Panc1 (cell line): ENCODE measurements at regions not wholly inside any gene's neighbourhood (a gene's known extent, or its start where the extent isn't known, plus 50 kb on each side); places are given as distances from the start of the nearest gene placed in this dataset.

Experiments used
- ATAC-seq: fragments of 200-7000 bp; cut with Tn5 transposase; 2 replicates; pipeline ENCODE4 v1.9.1; 2020; ENCODE audit warnings: mild to moderate bottlenecking, moderate library complexity
- BruUV-seq: library from RNA; stranded (reverse); fragments of 400-500 nt; replicated peaks from 2 replicates; lab custom pipeline; 2021; lab: Mats Ljungman, UMichigan
- CTCF ChIA-PET: fragments of 300-600 bp; sonication (Branson Sonifier 250); formaldehyde crosslinking; loops from one replicate; lab custom pipeline; 2022; ENCODE audit warnings: antibody characterized with exemption; lab: Charles Lee
- POLR2A ChIA-PET: fragments of 300-600 bp; sonication (Branson Sonifier 250); formaldehyde crosslinking; loops from one replicate; lab custom pipeline; 2022; ENCODE audit warnings: antibody characterized with exemption; lab: Charles Lee
- DNase-seq: peaks from one replicate; pipeline ENCODE4 v3.0.0-alpha.2; 2010; ENCODE audit warnings: low read depth, low spot score
- H3K27ac ChIP-seq: 2 replicates; pipeline ENCODE4 v1.5.1; 2011; ENCODE audit warnings: mild to moderate bottlenecking, low read length, inconsistent platforms
- H3K27me3 ChIP-seq: fragments of 200-500 bp; sonication (Bioruptor generic); 2 replicates; pipeline ENCODE4 v1.6.0; 2014; ENCODE audit warnings: low read length, inconsistent platforms; ENCODE audit not compliant: control insufficient read depth, insufficient read depth
- H3K36me3 ChIP-seq: fragments of 200-500 bp; sonication (Bioruptor generic); 2 replicates; pipeline ENCODE4 v1.5.1; 2014; ENCODE audit warnings: inconsistent platforms, mild to moderate bottlenecking, low read length, moderate library complexity; ENCODE audit not compliant: control insufficient read depth, insufficient read depth
- H3K4me1 ChIP-seq: 2 replicates; pipeline ENCODE4 v1.5.1; 2011; ENCODE audit warnings: inconsistent platforms, mild to moderate bottlenecking, low read length, moderate library complexity; ENCODE audit not compliant: control insufficient read depth, insufficient read depth
- H3K4me3 ChIP-seq, 2 experiments: 2 replicates each; pipeline ENCODE4 v1.5.1; 2011 to 2012; ENCODE audit warnings: low read depth in 2 of 2, low read length in 2 of 2, mild to moderate bottlenecking in 2 of 2, inconsistent platforms in 1 of 2, moderate library complexity in 1 of 2
- H3K9me3 ChIP-seq: fragments of 200-500 bp; sonication (Bioruptor generic); 2 replicates; pipeline ENCODE4 v1.5.1; 2014; ENCODE audit warnings: low read depth, mild to moderate bottlenecking, inconsistent platforms, low read length, moderate library complexity; ENCODE audit not compliant: control insufficient read depth, insufficient read depth
- POLR2AphosphoS5 ChIP-seq: IDR thresholded peaks from 2 replicates; pipeline ENCODE4 v1.6.1; 2012; ENCODE audit warnings: mild to moderate bottlenecking, low read depth, low read length, moderate library complexity
- REST ChIP-seq, 2 experiments: IDR thresholded peaks; 2 replicates each; pipeline ENCODE4 v1.6.1; 2011 to 2012; ENCODE audit warnings: low read depth in 2 of 2, control low read depth in 1 of 2, low read length in 1 of 2, mild to moderate bottlenecking in 1 of 2, moderate library complexity in 1 of 2; ENCODE audit not compliant: insufficient read depth in 1 of 2
- SIN3A ChIP-seq: IDR thresholded peaks from 2 replicates; pipeline ENCODE4 v1.6.1; 2012; ENCODE audit warnings: low read depth, mild to moderate bottlenecking, low read length, moderate library complexity, borderline replicate concordance; ENCODE audit not compliant: insufficient read depth
- TCF7L2 ChIP-seq: IDR thresholded peaks from 2 replicates; pipeline ENCODE4 v1.6.1; 2011; ENCODE audit warnings: mild to moderate bottlenecking, low read depth, low read length, inconsistent platforms
- in situ Hi-C: cut with HindIII; loops from 2 replicates; pipeline ENCODE4 v1.10.0; 2016; ENCODE audit warnings: low sequenced_read_pairs, low pct_unique_long_range_greater_than_20kb
- intact Hi-C: fragments of 100-400 bp; cut with micrococcal nuclease; formaldehyde crosslinking; loops from one replicate; pipeline ENCODE4 v1.10.0; 2022; ENCODE audit not compliant: unreplicated experiment
- TF ChIP-seq, protein P1 (sequence below): fragments of 450-650 bp; IDR thresholded peaks from 2 replicates; pipeline ENCODE4 v1.5.1; 2017; ENCODE audit warnings: mild to moderate bottlenecking

GRCh38 chr13:59178344-59178743 is 985.4 kb downstream of the DIAPH3 start:
- H3K4me1 ChIP-seq: no peaks in the 10 kb centered on the region
- ChIA-PET CTCF (no interaction called here), POLR2A (no interaction called here)
- H3K27ac ChIP-seq: no peak overlapping the region
- no peak for TF ChIP-seq POLR2AphosphoS5
- TF ChIP-seq, protein P1, sequence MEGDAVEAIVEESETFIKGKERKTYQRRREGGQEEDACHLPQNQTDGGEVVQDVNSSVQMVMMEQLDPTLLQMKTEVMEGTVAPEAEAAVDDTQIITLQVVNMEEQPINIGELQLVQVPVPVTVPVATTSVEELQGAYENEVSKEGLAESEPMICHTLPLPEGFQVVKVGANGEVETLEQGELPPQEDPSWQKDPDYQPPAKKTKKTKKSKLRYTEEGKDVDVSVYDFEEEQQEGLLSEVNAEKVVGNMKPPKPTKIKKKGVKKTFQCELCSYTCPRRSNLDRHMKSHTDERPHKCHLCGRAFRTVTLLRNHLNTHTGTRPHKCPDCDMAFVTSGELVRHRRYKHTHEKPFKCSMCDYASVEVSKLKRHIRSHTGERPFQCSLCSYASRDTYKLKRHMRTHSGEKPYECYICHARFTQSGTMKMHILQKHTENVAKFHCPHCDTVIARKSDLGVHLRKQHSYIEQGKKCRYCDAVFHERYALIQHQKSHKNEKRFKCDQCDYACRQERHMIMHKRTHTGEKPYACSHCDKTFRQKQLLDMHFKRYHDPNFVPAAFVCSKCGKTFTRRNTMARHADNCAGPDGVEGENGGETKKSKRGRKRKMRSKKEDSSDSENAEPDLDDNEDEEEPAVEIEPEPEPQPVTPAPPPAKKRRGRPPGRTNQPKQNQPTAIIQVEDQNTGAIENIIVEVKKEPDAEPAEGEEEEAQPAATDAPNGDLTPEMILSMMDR: peak; percentile 24; the same call in 1 of the 2 replicates
- in situ Hi-C loops (no loop called here), intact Hi-C loops (no loop called here)
- no peaks in the 10 kb centered on the region for H3K36me3 ChIP-seq
- no peaks in the 10 kb centered on the region for H3K9me3 ChIP-seq
- H3K27me3 ChIP-seq: no peaks in the 10 kb centered on the region
- no peak overlapping the region for H3K4me3 ChIP-seq
- BruUV-seq: no TSS peak
- DNase-seq (no peak), ATAC-seq (no peak)

DNA sequence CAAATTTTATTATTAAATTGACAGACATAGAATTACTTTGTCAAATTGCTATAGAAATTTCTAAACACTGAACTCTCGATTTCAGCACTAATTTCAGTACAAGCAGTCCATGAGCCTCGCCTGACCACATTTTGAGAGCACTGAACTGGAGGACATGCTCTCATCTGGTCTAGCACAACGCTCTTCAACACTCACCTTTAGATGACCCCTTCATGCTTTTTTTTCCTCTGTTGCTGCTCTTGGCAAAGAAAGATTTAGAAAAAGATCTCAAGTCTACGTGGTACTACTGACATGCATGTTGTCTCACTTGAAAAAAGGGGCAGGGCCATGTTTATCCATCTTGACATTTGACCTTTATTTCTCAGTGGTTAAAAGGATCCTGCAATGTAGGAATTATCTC is 981.5 kb downstream of the DIAPH3 start:
- POLR2A ChIA-PET: no interaction called here
- TF ChIP-seq, protein P1: no peak
- no peak for TF ChIP-seq SIN3A
- no peak for TF ChIP-seq TCF7L2
- TF ChIP-seq POLR2AphosphoS5: no peak
- TF ChIP-seq REST (IDR thresholded peaks at IDR 0.05; ENCODE audit: insufficient read depth in 1 of 2, low read depth in 2 of 2, low read length in 1 of 2): no peak
- Histone ChIP-seq H3K4me1 (no peaks in the 10 kb centered on the region), H3K36me3 (no peaks in the 10 kb centered on the region), H3K27ac (no peak overlapping the region), H3K4me3 (no peak overlapping the region), H3K27me3 (no peaks in the 10 kb centered on the region), H3K9me3 (no peaks in the 10 kb centered on the region)
- DNase-seq: no peak
- CTCF ChIA-PET: no interaction called here
- no TSS peak for BruUV-seq
- no peak for ATAC-seq
- intact Hi-C loops (no loop called here), in situ Hi-C loops (no loop called here)
